ENCODE measurements at regions not wholly inside any gene's neighbourhood (a gene's known extent, or its start where the extent isn't known, plus 50 kb on each side); places are given as distances from the start of the nearest gene placed in this dataset.
"Not testable (repeated sequence)": the region's sequence is repeated elsewhere in the genome, so short reads cannot be mapped to it uniquely, and the experiment has no call there.

- DNase-seq = not testable (repeated sequence)
These were observed 81.1 kb downstream of the THSD1 start for GRCh38 chr13:52324831-52325230.

- no peak for DNase-seq
These were observed 86.1 kb downstream of the THSD1 start for GRCh38 chr13:52319876-52320275.

GRCh38 chr13:52309833-52310232 lies 96.1 kb downstream of the THSD1 start:
- DNase-seq = not testable (repeated sequence)

GRCh38 chr13:52306336-52306735 lies 99.6 kb downstream of the THSD1 start:
- DNase-seq = not testable (repeated sequence)

- not testable (repeated sequence) for DNase-seq
These were observed 102.9 kb downstream of the THSD1 start for GRCh38 chr13:52303098-52303497.

- DNase-seq = not testable (repeated sequence)
These were observed 103.3 kb downstream of the THSD1 start for GRCh38 chr13:52302688-52303087.

- not testable (repeated sequence) for DNase-seq
These were observed 104.1 kb downstream of the THSD1 start for GRCh38 chr13:52301810-52302400.

GRCh38 chr13:52298079-52298661 lies 107.8 kb downstream of the THSD1 start:
- DNase-seq = not testable (repeated sequence)

GRCh38 chr13:52288891-52289290 lies 117.1 kb downstream of the THSD1 start:
- DNase-seq = not testable (repeated sequence)

GRCh38 chr13:52281387-52281786 lies 122.0 kb upstream of the NEK3 start:
- DNase-seq = not testable (repeated sequence)

- DNase-seq = not testable (repeated sequence)
These were observed 120.0 kb upstream of the NEK3 start for GRCh38 chr13:52279408-52279807.

- DNase-seq = not testable (repeated sequence)
These were observed 94.9 kb upstream of the NEK3 start for GRCh38 chr13:52254299-52254698.

- DNase-seq = not testable (repeated sequence)
These were observed 81.4 kb upstream of the NEK3 start for GRCh38 chr13:52240752-52241151.

- peak; percentile 4 for DNase-seq
These were observed 76.7 kb upstream of the NEK3 start for GRCh38 chr13:52235900-52236595.

- DNase-seq = not testable (repeated sequence)
These were observed 75.5 kb upstream of the NEK3 start for GRCh38 chr13:52234928-52235327.

- DNase-seq = not testable (repeated sequence)
These were observed 63.7 kb upstream of the NEK3 start for GRCh38 chr13:52223063-52223462.

- not testable (repeated sequence) for DNase-seq
These were observed 54.5 kb upstream of the NEK3 start for GRCh38 chr13:52213920-52214319.

- not testable (repeated sequence) for DNase-seq
These were observed 53.5 kb upstream of the NEK3 start for GRCh38 chr13:52212886-52213285.

GRCh38 chr13:52211416-52211776 lies 52.0 kb upstream of the NEK3 start:
- DNase-seq = not testable (repeated sequence)

- DNase-seq = not testable (repeated sequence)
These were observed 51.4 kb upstream of the NEK3 start for GRCh38 chr13:52210564-52211415.

Measured in NCI-H2029 treated with DMSO at 0.1 percent for 48 hours (cell line).